ENCODE measurements at regions not wholly inside any gene's neighbourhood (a gene's known extent, or its start where the extent isn't known, plus 50 kb on each side); places are given as distances from the start of the nearest gene placed in this dataset.

DNA sequence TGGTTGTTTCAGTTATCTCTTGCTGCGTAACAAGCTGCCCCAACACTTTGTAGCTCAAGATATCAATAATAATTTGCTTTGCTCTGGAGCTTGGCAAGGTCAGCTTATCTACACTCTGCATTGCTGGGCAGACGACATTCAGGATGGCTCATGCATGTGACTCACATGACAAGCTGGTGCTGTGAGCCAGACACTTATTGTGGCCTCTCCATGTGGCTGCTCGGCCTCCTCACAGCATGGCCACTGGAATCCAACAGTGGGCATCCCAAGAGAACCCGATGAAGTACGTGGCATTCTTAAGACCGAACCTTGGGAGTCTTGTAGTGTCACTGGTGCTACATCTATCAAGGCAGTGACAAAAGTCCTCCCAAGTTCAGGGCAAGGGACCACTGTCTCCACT is 94.2 kb upstream of the MVB12B start:
- H3K36me3 ChIP-seq (ENCODE audit: control insufficient read depth, insufficient read depth, low read length), result no peaks in the 10 kb centered on the region
- no peak overlapping the region for H3K9ac ChIP-seq (ENCODE audit: insufficient read depth in 1 of 2, low read depth in 2 of 2, low read length in 2 of 2)
- FAIRE-seq (no peak), DNase-seq (ENCODE audit: extremely low read depth in 1 of 4, low spot score in 3 of 4) (no peak), ATAC-seq (no peak)
- BruUV-seq (replicated peaks), result no TSS peak
- H3K4me3 ChIP-seq, result no peak overlapping the region
- H3K9me1 ChIP-seq (ENCODE audit: control insufficient read depth, insufficient read depth, low read length), result no peaks in the 10 kb centered on the region
- H4K20me1 ChIP-seq (replicated peaks; ENCODE audit: control insufficient read depth, insufficient read depth, low read length), result no peaks in the 10 kb centered on the region
- H3K4me2 ChIP-seq (ENCODE audit: insufficient read depth, low read length), result no peak overlapping the region
- ChIA-PET POLR2A (interaction anchor here (0.7 kb wide), 1 partner anchor 14 kb away, joined by 3 read pairs; no protein-coding TSS in a partner anchor), CTCF (ENCODE audit: low intra/inter-chr PET ratio) (interaction anchor here (0.5 kb wide), 1 partner anchor 341 kb away, joined by 3 read pairs; no protein-coding TSS in a partner anchor)
- H3K4me1 ChIP-seq (replicated peaks in 1 of 2; ENCODE audit: control insufficient read depth in 2 of 2, insufficient read depth in 2 of 2, low read length in 2 of 2), result no peaks in the 10 kb centered on the region
- no peak overlapping the region for H2AFZ ChIP-seq (ENCODE audit: low read depth, low read length)
- no peak overlapping the region for H3K27ac ChIP-seq (ENCODE audit: extremely low read depth, low read depth, low read length)
- TF ChIP-seq RBM14 (IDR thresholded peaks at IDR 0.05; ENCODE audit: borderline replicate concordance, insufficient read depth, low read depth, low read length) (no peak), NRF1 (conservative IDR thresholded peaks at IDR 0.05 in 1 of 2, IDR thresholded peaks at IDR 0.05 in 1 of 2) (no peak), TRIM24 (IDR thresholded peaks at IDR 0.05) (no peak), FOXJ3 (CRISPR knock-in tag; IDR thresholded peaks at IDR 0.05) (no peak), XRCC4 (IDR thresholded peaks at IDR 0.05; ENCODE audit: extremely low read depth, insufficient read depth, insufficient read length) (no peak), RBM39 (optimal IDR thresholded peaks at IDR 0.05; ENCODE audit: low read depth, low read length) (no peak), MYBL2 (IDR thresholded peaks at IDR 0.05; ENCODE audit: low read depth) (no peak), MYBL2 (CRISPR knock-in tag; IDR thresholded peaks at IDR 0.05; ENCODE audit: borderline replicate concordance) (no peak), TAF9B (IDR thresholded peaks at IDR 0.05; ENCODE audit: partially characterized antibody) (no peak), PHF8 (IDR thresholded peaks at IDR 0.05; ENCODE audit: borderline replicate concordance, low read length) (no peak)
- TF ChIP-seq, protein P1, sequence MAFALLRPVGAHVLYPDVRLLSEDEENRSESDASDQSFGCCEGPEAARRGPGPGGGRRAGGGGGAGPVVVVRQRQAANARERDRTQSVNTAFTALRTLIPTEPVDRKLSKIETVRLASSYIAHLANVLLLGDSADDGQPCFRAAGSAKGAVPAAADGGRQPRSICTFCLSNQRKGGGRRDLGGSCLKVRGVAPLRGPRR (CRISPR knock-in tag; IDR thresholded peaks at IDR 0.05), result no peak
- TF ChIP-seq, protein P2, sequence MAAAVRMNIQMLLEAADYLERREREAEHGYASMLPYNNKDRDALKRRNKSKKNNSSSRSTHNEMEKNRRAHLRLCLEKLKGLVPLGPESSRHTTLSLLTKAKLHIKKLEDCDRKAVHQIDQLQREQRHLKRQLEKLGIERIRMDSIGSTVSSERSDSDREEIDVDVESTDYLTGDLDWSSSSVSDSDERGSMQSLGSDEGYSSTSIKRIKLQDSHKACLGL (CRISPR knock-in tag; IDR thresholded peaks at IDR 0.05; ENCODE audit: borderline replicate concordance, poor library complexity, severe bottlenecking), result no peak
- TF ChIP-seq, protein P3, sequence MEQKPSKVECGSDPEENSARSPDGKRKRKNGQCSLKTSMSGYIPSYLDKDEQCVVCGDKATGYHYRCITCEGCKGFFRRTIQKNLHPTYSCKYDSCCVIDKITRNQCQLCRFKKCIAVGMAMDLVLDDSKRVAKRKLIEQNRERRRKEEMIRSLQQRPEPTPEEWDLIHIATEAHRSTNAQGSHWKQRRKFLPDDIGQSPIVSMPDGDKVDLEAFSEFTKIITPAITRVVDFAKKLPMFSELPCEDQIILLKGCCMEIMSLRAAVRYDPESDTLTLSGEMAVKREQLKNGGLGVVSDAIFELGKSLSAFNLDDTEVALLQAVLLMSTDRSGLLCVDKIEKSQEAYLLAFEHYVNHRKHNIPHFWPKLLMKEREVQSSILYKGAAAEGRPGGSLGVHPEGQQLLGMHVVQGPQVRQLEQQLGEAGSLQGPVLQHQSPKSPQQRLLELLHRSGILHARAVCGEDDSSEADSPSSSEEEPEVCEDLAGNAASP (IDR thresholded peaks at IDR 0.05), result no peak
- no peaks in the 10 kb centered on the region for H3K79me2 ChIP-seq (ENCODE audit: control insufficient read depth, insufficient read depth, low read length)
- intact Hi-C loops (cut with micrococcal nuclease) (no loop called here), in situ Hi-C loops (cut with MboI) (loop anchor here (5.0 kb wide), 1 partner anchor 820 kb away; no protein-coding TSS in a partner anchor)
- WGBS (ENCODE audit: insufficient coverage, low coverage, missing lambda C conversion rate), result 0% methylated on average over 6 of the region's 6 CpGs
- no peaks in the 10 kb centered on the region for H3K9me3 ChIP-seq (replicated peaks; ENCODE audit: control insufficient read depth, insufficient read depth, low read depth, low read length)
- peaks cover 11 to 46% of the 10 kb centered on the region in 2 experiments; a peak in 4 of 5 replicates for H3K27me3 ChIP-seq (ENCODE audit: control insufficient read depth in 2 of 2, insufficient read depth in 2 of 2, low read length in 2 of 2)

Measured in K562 (cell line).